IMR-90 (cell line): ENCODE measurements at regions not wholly inside any gene's neighbourhood (a gene's known extent, or its start where the extent isn't known, plus 50 kb on each side); places are given as distances from the start of the nearest gene placed in this dataset.

Experiments used
- ATAC-seq: fragments of 200-7000 bp; cut with Tn5 transposase; 2 replicates; pipeline ENCODE4 v1.9.1; 2020; ENCODE audit warnings: low read depth, mild to moderate bottlenecking, moderate library complexity
- BruUV-seq: library from RNA; stranded (reverse); fragments of 400-500 nt; replicated peaks from 2 replicates; lab custom pipeline; 2021; lab: Mats Ljungman, UMichigan
- CTCF ChIA-PET: fragments of 300-600 bp; formaldehyde crosslinking; extraction: SDS; loops from one replicate; lab custom pipeline; 2021; ENCODE audit warnings: antibody characterized with exemption; lab: Yijun Ruan, JAX
- POLR2A ChIA-PET: fragments of 300-600 bp; sonication (Branson Sonifier 250); formaldehyde crosslinking; loops from one replicate; lab custom pipeline; 2022; ENCODE audit warnings: antibody characterized with exemption; ENCODE audit not compliant: unreplicated experiment; lab: Charles Lee
- DNase-seq: peaks from one replicate; pipeline ENCODE4 v3.0.0; 2013
- H2AFZ ChIP-seq: replicated peaks from 2 replicates; pipeline ENCODE3; 2013; ENCODE audit warnings: low read length, mild to moderate bottlenecking; ENCODE audit not compliant: poor library complexity
- H2AK5ac ChIP-seq: 2 replicates; pipeline ENCODE4 v1.6.1; 2013; ENCODE audit warnings: low read depth, low read length, inconsistent platforms
- H2AK9ac ChIP-seq: replicated peaks from 2 replicates; pipeline ENCODE3; 2013; ENCODE audit warnings: mild to moderate bottlenecking, low read depth, low read length, moderate library complexity; ENCODE audit not compliant: poor library complexity
- H2BK120ac ChIP-seq: 2 replicates; pipeline ENCODE4 v1.6.1; 2013; ENCODE audit warnings: low read depth, low read length, inconsistent platforms
- H2BK15ac ChIP-seq: 3 replicates; pipeline ENCODE4 v1.6.1; 2013; ENCODE audit warnings: low read depth, low read length, inconsistent platforms
- H2BK20ac ChIP-seq: 2 replicates; pipeline ENCODE4 v1.6.1; 2013; ENCODE audit warnings: low read depth, mild to moderate bottlenecking, inconsistent platforms, low read length, moderate library complexity
- H2BK5ac ChIP-seq: 2 replicates; pipeline ENCODE4 v1.6.1; 2013; ENCODE audit warnings: mild to moderate bottlenecking, low read depth, low read length, inconsistent platforms; ENCODE audit not compliant: poor library complexity, severe bottlenecking
- H3K14ac ChIP-seq: replicated peaks from 2 replicates; pipeline ENCODE4 v1.6.1; 2013; ENCODE audit warnings: low read depth, low read length, inconsistent platforms
- H3K18ac ChIP-seq: 2 replicates; pipeline ENCODE4 v1.6.1; 2013; ENCODE audit warnings: low read depth, low read length, control low read depth
- H3K23ac ChIP-seq: 2 replicates; pipeline ENCODE4 v1.6.1; 2013; ENCODE audit warnings: low read depth, low read length, inconsistent platforms
- H3K27ac ChIP-seq: 2 replicates; pipeline ENCODE4 v1.5.1; 2013; ENCODE audit warnings: mild to moderate bottlenecking, control low read depth, low read length; ENCODE audit not compliant: insufficient read depth
- H3K27me3 ChIP-seq: 2 replicates; pipeline ENCODE4 v1.6.1; 2013; ENCODE audit warnings: low read length; ENCODE audit not compliant: control insufficient read depth, insufficient read depth
- H3K36me3 ChIP-seq: 2 replicates; pipeline ENCODE4 v1.6.1; 2013; ENCODE audit warnings: low read length, mixed read lengths; ENCODE audit not compliant: control insufficient read depth, insufficient read depth
- H3K4ac ChIP-seq: 2 replicates; pipeline ENCODE4 v1.6.1; 2013; ENCODE audit warnings: low read depth, low read length, inconsistent platforms
- H3K4me1 ChIP-seq: 2 replicates; pipeline ENCODE4 v1.6.1; 2013; ENCODE audit warnings: low read length, mixed read lengths; ENCODE audit not compliant: control insufficient read depth, insufficient read depth
- H3K4me2 ChIP-seq: 2 replicates; pipeline ENCODE4 v1.6.1; 2013; ENCODE audit warnings: low read depth, mild to moderate bottlenecking, control low read depth, low read length, moderate library complexity
- H3K4me3 ChIP-seq: 2 replicates; pipeline ENCODE4 v1.5.1; 2013; ENCODE audit warnings: low read depth, mild to moderate bottlenecking, control low read depth, low read length, moderate library complexity; ENCODE audit not compliant: insufficient read depth
- H3K56ac ChIP-seq: 2 replicates; pipeline ENCODE4 v1.6.1; 2013; ENCODE audit warnings: low read length, inconsistent platforms; ENCODE audit not compliant: insufficient read depth; ENCODE audit errors: extremely low read depth
- H3K79me1 ChIP-seq, 2 experiments: 2 replicates each; pipeline ENCODE4 v1.6.1; 2013; ENCODE audit warnings: low read length in 2 of 2, inconsistent platforms in 1 of 2, low read depth in 1 of 2
- H3K9ac ChIP-seq: 2 replicates; pipeline ENCODE4 v1.6.1; 2013; ENCODE audit warnings: low read depth, low read length, control low read depth
- H3K9me1 ChIP-seq: 2 replicates; pipeline ENCODE4 v1.6.1; 2013; ENCODE audit warnings: low read length, inconsistent platforms; ENCODE audit not compliant: insufficient read depth
- H3K9me3 ChIP-seq: 2 replicates; pipeline ENCODE4 v1.6.1; 2013; ENCODE audit warnings: low read length; ENCODE audit not compliant: control insufficient read depth, insufficient read depth
- H4K20me1 ChIP-seq: 2 replicates; pipeline ENCODE4 v1.6.1; 2013; ENCODE audit warnings: low read length, inconsistent platforms; ENCODE audit not compliant: insufficient read depth
- H4K5ac ChIP-seq: 2 replicates; pipeline ENCODE4 v1.6.1; 2013; ENCODE audit warnings: mild to moderate bottlenecking, low read depth, low read length, control low read depth
- H4K8ac ChIP-seq, 2 experiments: 2 replicates each; pipeline ENCODE4 v1.6.1; 2013; ENCODE audit warnings: low read depth in 2 of 2, low read length in 2 of 2, control low read depth in 1 of 2, inconsistent platforms in 1 of 2
- H4K91ac ChIP-seq: 2 replicates; pipeline ENCODE4 v1.6.1; 2013; ENCODE audit warnings: low read depth, low read length, inconsistent platforms; ENCODE audit not compliant: insufficient read depth
- BHLHE40 ChIP-seq: fragments of 150-350 bp; IDR thresholded peaks from 2 replicates; pipeline ENCODE4 v1.6.1; 2016; ENCODE audit warnings: mild to moderate bottlenecking, low read depth, low read length
- CEBPB ChIP-seq: IDR thresholded peaks from 2 replicates; pipeline ENCODE4 v1.6.1; 2012; ENCODE audit warnings: low read depth, low read length, improper control_type of control experiment
- CHD1 ChIP-seq: IDR thresholded peaks from 2 replicates; pipeline ENCODE4 v1.6.1; 2012; ENCODE audit warnings: low read depth, low read length, improper control_type of control experiment
- CTCF ChIP-seq: conservative IDR thresholded peaks from 2 replicates; pipeline ENCODE4 v1.5.1; 2012; ENCODE audit warnings: mild to moderate bottlenecking, low read depth, low read length, improper control_type of control experiment
- ELK1 ChIP-seq: fragments of 150-350 bp; IDR thresholded peaks from 2 replicates; pipeline ENCODE4 v1.6.1; 2016; ENCODE audit warnings: low read depth, mild to moderate bottlenecking, low read length, moderate library complexity, borderline replicate concordance
- FOS ChIP-seq: fragments of 150-350 bp; IDR thresholded peaks from 2 replicates; pipeline ENCODE4 v1.6.1; 2016; ENCODE audit warnings: low read depth, low read length
- MAFK ChIP-seq: IDR thresholded peaks from 2 replicates; pipeline ENCODE4 v1.6.1; 2012; ENCODE audit warnings: low read depth, low read length, improper control_type of control experiment
- MAZ ChIP-seq: IDR thresholded peaks from 2 replicates; pipeline ENCODE4 v1.6.1; 2012; ENCODE audit warnings: low read depth, mild to moderate bottlenecking, low read length, improper control_type of control experiment, moderate library complexity, borderline replicate concordance
- MXI1 ChIP-seq: IDR thresholded peaks from 2 replicates; pipeline ENCODE4 v1.6.1; 2012; ENCODE audit warnings: low read depth, mild to moderate bottlenecking, low read length, moderate library complexity, borderline replicate concordance
- NFE2L2 ChIP-seq: fragments of 150-350 bp; IDR thresholded peaks from 2 replicates; pipeline ENCODE4 v1.6.1; 2016; ENCODE audit warnings: low read depth, mild to moderate bottlenecking, low read length
- POLR2A ChIP-seq: IDR thresholded peaks from 2 replicates; pipeline ENCODE4 v1.6.1; 2012; ENCODE audit warnings: mild to moderate bottlenecking, low read depth, low read length
- RAD21 ChIP-seq: IDR thresholded peaks from 2 replicates; pipeline ENCODE4 v1.6.1; 2012; ENCODE audit warnings: low read length, improper control_type of control experiment
- RCOR1 ChIP-seq: IDR thresholded peaks from 2 replicates; pipeline ENCODE4 v1.6.1; 2012; ENCODE audit warnings: mild to moderate bottlenecking, low read length, improper control_type of control experiment; ENCODE audit not compliant: insufficient replicate concordance
- RFX5 ChIP-seq: IDR thresholded peaks from 2 replicates; pipeline ENCODE4 v1.8.0; 2012; ENCODE audit warnings: low read depth, mild to moderate bottlenecking, low read length, moderate library complexity
- SMC3 ChIP-seq: fragments of 150-350 bp; IDR thresholded peaks from 2 replicates; pipeline ENCODE4 v1.6.1; 2016; ENCODE audit warnings: low read depth, mild to moderate bottlenecking, antibody characterized with exemption, low read length, moderate library complexity
- USF2 ChIP-seq: fragments of 150-350 bp; IDR thresholded peaks from 2 replicates; pipeline ENCODE4 v1.6.1; 2017; ENCODE audit warnings: mild to moderate bottlenecking, antibody characterized with exemption, low read length, low read depth
- WGBS, 2 experiments: methylation state at CpG; one replicate each; pipeline versions ENCODE4 v1.1.5 to v1.1.7; 2013; ENCODE audit warnings: missing lambda C conversion rate in 2 of 2; ENCODE audit not compliant: insufficient read length in 1 of 2; ENCODE audit errors: extremely low coverage in 2 of 2; 5-methylcytosine and 5-hydroxymethylcytosine counted together
- dilution Hi-C: fragments of 300-500 bp; cut with HindIII; formaldehyde crosslinking; loops from one replicate; pipeline ENCODE4 v1.14.3; 2018; ENCODE audit warnings: low sequenced_read_pairs; ENCODE audit not compliant: unreplicated experiment
- in situ Hi-C: fragments of 300-500 bp; cut with MboI; formaldehyde crosslinking; loops from 3 replicates; pipeline ENCODE4 v1.14.3; 2019; ENCODE audit warnings: low sequenced_read_pairs, inconsistent platforms, mixed read lengths
- intact Hi-C: fragments of 100-400 bp; cut with micrococcal nuclease; formaldehyde crosslinking; loops from 2 replicates; pipeline ENCODE4 v1.10.0; 2022

GRCh38 chr2:239776436-239777005 lies 248.6 kb downstream of the NDUFA10 start:
- Histone ChIP-seq H4K20me1 (no peaks in the 10 kb centered on the region), H3K4me2 (no peak overlapping the region), H3K9me1 (no peaks in the 10 kb centered on the region), H3K4me1 (no peaks in the 10 kb centered on the region), H3K79me1 (no peaks in the 10 kb centered on the region), H4K91ac (no peak overlapping the region), H2AK5ac (no peak overlapping the region), H3K4ac (no peak overlapping the region), H3K9me3 (peaks cover 50% of the 10 kb centered on the region), H3K56ac (no peak overlapping the region), H3K18ac (no peak overlapping the region), H2AFZ (no peak overlapping the region), H3K27ac (no peak overlapping the region), H3K14ac (no peak overlapping the region), H2BK20ac (no peak overlapping the region), H2BK5ac (no peak overlapping the region), H3K36me3 (no peaks in the 10 kb centered on the region), H2BK120ac (no peak overlapping the region), H3K27me3 (no peaks in the 10 kb centered on the region), H2AK9ac (no peak overlapping the region), H3K23ac (no peak overlapping the region), H3K9ac (no peak overlapping the region), H2BK15ac (no peak overlapping the region), H4K8ac (no peak overlapping the region), H4K5ac (no peak overlapping the region), H3K4me3 (no peak overlapping the region)
- WGBS, 2 experiments: 57% methylated on average over 11 of the region's 19 CpGs; no CpG with 5 or more reads in 1 of the 2 experiments
- dilution Hi-C loops (no loop called here), in situ Hi-C loops (no loop called here), intact Hi-C loops (no loop called here)
- DNase-seq (no peak), ATAC-seq (no peak)
- TF ChIP-seq NFE2L2: no peak
- TF ChIP-seq RFX5: no peak
- TF ChIP-seq USF2: no peak
- TF ChIP-seq SMC3: no peak
- TF ChIP-seq MXI1: no peak
- no peak for TF ChIP-seq POLR2A
- no peak for TF ChIP-seq RAD21
- no peak for TF ChIP-seq MAZ
- TF ChIP-seq MAFK: no peak
- TF ChIP-seq BHLHE40: no peak
- TF ChIP-seq CEBPB: no peak
- no peak for TF ChIP-seq RCOR1
- TF ChIP-seq ELK1: no peak
- TF ChIP-seq CTCF: no peak
- no peak for TF ChIP-seq CHD1
- TF ChIP-seq FOS: no peak
- ChIA-PET POLR2A (no interaction called here), CTCF (no interaction called here)
- no TSS peak for BruUV-seq
